GM12873 (cell line): ENCODE measurements at regions not wholly inside any gene's neighbourhood (a gene's known extent, or its start where the extent isn't known, plus 50 kb on each side); places are given as distances from the start of the nearest gene placed in this dataset.
A peak's percentile ranks its signal among the peaks of the same experiment; 100 is the strongest.

Experiments used
- CTCF ChIP-seq: IDR thresholded peaks from 2 replicates; pipeline ENCODE4 v1.5.1; 2012; ENCODE audit warnings: low read depth, mild to moderate bottlenecking, moderate library complexity, low read length, control low read depth; ENCODE audit not compliant: insufficient read depth; ENCODE audit errors: missing control alignments

- TF ChIP-seq CTCF: no peak
These were observed 64.5 kb downstream of the C11orf91 start for GRCh38 chr11:33636104-33636503.

- TF ChIP-seq CTCF: no peak
These were observed 65.5 kb downstream of the C11orf91 start for GRCh38 chr11:33635161-33635560.

GRCh38 chr11:33634291-33634834 lies 66.3 kb downstream of the C11orf91 start:
- TF ChIP-seq CTCF: no peak

GRCh38 chr11:33633251-33634003 lies 67.2 kb downstream of the C11orf91 start:
- TF ChIP-seq CTCF: no peak

GRCh38 chr11:33631749-33632091 lies 68.9 kb downstream of the C11orf91 start:
- no peak for TF ChIP-seq CTCF

- peak; percentile 6 for TF ChIP-seq CTCF
These were observed 69.5 kb downstream of the C11orf91 start for GRCh38 chr11:33630936-33631748.

- no peak for TF ChIP-seq CTCF
These were observed 76.5 kb downstream of the C11orf91 start for GRCh38 chr11:33624083-33624482.
